GM12801 (cell line): ENCODE measurements at regions not wholly inside any gene's neighbourhood (a gene's known extent, or its start where the extent isn't known, plus 50 kb on each side); places are given as distances from the start of the nearest gene placed in this dataset.

Experiments
- CTCF ChIP-seq: IDR thresholded peaks from one replicate; pipeline ENCODE4 v1.5.1; 2011; ENCODE audit warnings: control low read depth; ENCODE audit not compliant: insufficient read length; ENCODE audit errors: extremely low read depth

DNA sequence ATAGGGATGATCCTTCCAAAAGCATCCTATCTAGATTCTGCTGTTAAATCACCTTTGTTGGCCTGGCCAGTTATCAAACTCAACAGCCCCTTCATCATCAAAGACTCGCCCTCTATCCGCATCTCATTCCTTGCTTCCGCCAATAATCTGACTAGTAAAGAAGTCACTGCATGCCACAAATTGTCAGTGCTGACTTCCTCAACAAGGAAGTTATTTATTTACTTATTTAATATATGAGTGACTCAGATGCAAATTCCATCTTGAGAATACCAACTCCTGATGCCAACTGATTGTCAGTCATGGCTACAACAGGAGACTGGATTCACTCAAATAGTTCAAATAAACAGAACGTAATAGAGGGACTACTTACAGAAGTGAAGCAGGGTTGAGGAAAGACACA lies 283.8 kb downstream of the TRIML1 start:
- TF ChIP-seq CTCF: no peak

GRCh38 chr4:188428935-188429334 lies 289.7 kb downstream of the TRIML1 start:
- no peak for TF ChIP-seq CTCF

GRCh38 chr4:188429965-188430364 lies 290.7 kb downstream of the TRIML1 start:
- no peak for TF ChIP-seq CTCF

DNA sequence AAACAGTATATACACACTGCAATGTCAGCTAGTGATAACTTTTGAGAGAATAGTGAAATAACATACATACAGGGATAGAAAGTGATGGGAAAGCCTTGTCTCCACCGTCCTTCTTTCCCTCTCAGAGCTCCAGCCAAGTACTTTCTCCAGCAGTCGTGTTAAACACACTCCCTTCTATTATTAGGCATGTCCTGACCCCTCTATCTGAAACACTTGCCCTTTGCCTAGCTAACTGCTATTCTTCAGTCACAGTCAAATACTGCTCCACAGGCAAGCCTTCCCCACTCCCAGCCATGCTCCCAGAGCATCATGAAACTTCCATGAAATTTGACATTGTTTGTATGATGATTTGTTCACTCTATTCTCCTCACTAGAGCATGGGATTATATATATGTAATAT lies 291.1 kb downstream of the TRIML1 start:
- TF ChIP-seq CTCF: no peak

GRCh38 chr4:188432328-188432727 lies 293.1 kb downstream of the TRIML1 start:
- no peak for TF ChIP-seq CTCF

- no peak for TF ChIP-seq CTCF
Observed at GRCh38 chr4:188433741-188434315, 294.6 kb downstream of the TRIML1 start.

DNA sequence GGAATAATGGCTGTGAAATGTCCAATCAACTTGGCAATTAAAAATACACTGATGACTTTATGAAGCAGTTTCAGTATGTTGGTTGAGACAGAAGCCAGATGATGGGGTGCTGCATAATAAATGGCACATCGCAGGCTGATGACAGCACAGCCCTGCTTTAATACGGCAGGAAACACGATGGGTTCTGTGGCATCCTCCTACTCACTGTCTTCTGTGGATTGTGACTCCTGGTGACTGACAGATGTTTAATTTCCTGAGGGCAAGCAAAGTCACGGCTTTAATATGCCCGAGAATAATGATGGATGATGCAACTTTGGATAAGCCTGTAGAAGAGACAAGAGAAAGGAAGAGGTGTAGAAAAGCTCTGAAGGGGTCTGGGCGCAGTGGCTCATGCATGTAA lies 295.4 kb downstream of the TRIML1 start:
- TF ChIP-seq CTCF: no peak

GRCh38 chr4:188435381-188435780 lies 296.1 kb downstream of the TRIML1 start:
- no peak for TF ChIP-seq CTCF
